ENCODE measurements at regions not wholly inside any gene's neighbourhood (a gene's known extent, or its start where the extent isn't known, plus 50 kb on each side); places are given as distances from the start of the nearest gene placed in this dataset.

- TF ChIP-seq CTCF (conservative IDR thresholded peaks at IDR 0.05; ENCODE audit: low read depth in 2 of 2), result no peak
- no peak for TF ChIP-seq POLR2AphosphoS5 (IDR thresholded peaks at IDR 0.05; ENCODE audit: low read depth)
- no peak for TF ChIP-seq JUNB (IDR thresholded peaks at IDR 0.05; ENCODE audit: unreplicated experiment)
- TF ChIP-seq REST (IDR thresholded peaks at IDR 0.05; ENCODE audit: unreplicated experiment), result no peak
- TF ChIP-seq EZH2 (IDR thresholded peaks at IDR 0.05; ENCODE audit: low read depth, unreplicated experiment), result no peak
- no peak for TF ChIP-seq EZH2phosphoT487 (IDR thresholded peaks at IDR 0.05; ENCODE audit: unreplicated experiment)
- TF ChIP-seq CREB1 (CRISPR knock-in tag; IDR thresholded peaks at IDR 0.05; ENCODE audit: low read depth), result no peak
- TF ChIP-seq ETS1 (IDR thresholded peaks at IDR 0.05), result no peak
- no peak for TF ChIP-seq STAT1 (IDR thresholded peaks at IDR 0.05; ENCODE audit: unreplicated experiment)
These were observed 203.1 kb upstream of the CNOT2 start for GRCh38 chr12:70040141-70040540.
